ENCODE measurements at regions not wholly inside any gene's neighbourhood (a gene's known extent, or its start where the extent isn't known, plus 50 kb on each side); places are given as distances from the start of the nearest gene placed in this dataset.

GRCh38 chr2:4139731-4140130 lies 436.4 kb downstream of the DCDC2C start:
- no peak for DNase-seq
- Histone ChIP-seq H3K36me3 (no peaks in the 10 kb centered on the region), H3K27ac (no peak overlapping the region), H3K4me3 (ENCODE audit: low read depth, low read length) (no peak overlapping the region), H3K9me3 (ENCODE audit: severe bottlenecking) (no peaks in the 10 kb centered on the region), H3K27me3 (ENCODE audit: insufficient read depth, low read depth, severe bottlenecking) (no peaks in the 10 kb centered on the region)
- TF ChIP-seq CTCF (IDR thresholded peaks at IDR 0.05; ENCODE audit: low read depth, low read length) = no peak

- DNase-seq = peak; percentile 35
These were observed 437.1 kb downstream of the DCDC2C start for GRCh38 chr2:4140281-4140970.

GRCh38 chr2:4144731-4145130 lies 441.4 kb downstream of the DCDC2C start:
- no peak for TF ChIP-seq CTCF (IDR thresholded peaks at IDR 0.05; ENCODE audit: low read depth, low read length)
- H3K27ac ChIP-seq = no peak overlapping the region
- peaks cover 2% of the 10 kb centered on the region for H3K9me3 ChIP-seq (ENCODE audit: severe bottlenecking)
- DNase-seq = no peak
- H3K4me3 ChIP-seq (ENCODE audit: low read depth, low read length) = no peak overlapping the region
- no peaks in the 10 kb centered on the region for H3K36me3 ChIP-seq
- H3K27me3 ChIP-seq (ENCODE audit: insufficient read depth, low read depth, severe bottlenecking) = no peaks in the 10 kb centered on the region

More at GRCh38 chr2:4140281-4140970, 437.1 kb downstream of the DCDC2C start:
- no peaks in the 10 kb centered on the region for H3K27me3 ChIP-seq (ENCODE audit: insufficient read depth, low read depth, severe bottlenecking)
- H3K9me3 ChIP-seq (ENCODE audit: severe bottlenecking) = no peaks in the 10 kb centered on the region
- H3K27ac ChIP-seq = no peak overlapping the region
- no peak overlapping the region for H3K4me3 ChIP-seq (ENCODE audit: low read depth, low read length)
- H3K36me3 ChIP-seq = no peaks in the 10 kb centered on the region
- no peak for TF ChIP-seq CTCF (IDR thresholded peaks at IDR 0.05; ENCODE audit: low read depth, low read length)

- H3K27ac ChIP-seq = no peak overlapping the region
- no peak for DNase-seq
- H3K4me3 ChIP-seq (ENCODE audit: low read depth, low read length) = no peak overlapping the region
- H3K9me3 ChIP-seq (ENCODE audit: severe bottlenecking) = peaks cover 2% of the 10 kb centered on the region
- no peaks in the 10 kb centered on the region for H3K27me3 ChIP-seq (ENCODE audit: insufficient read depth, low read depth, severe bottlenecking)
- no peaks in the 10 kb centered on the region for H3K36me3 ChIP-seq
- TF ChIP-seq CTCF (IDR thresholded peaks at IDR 0.05; ENCODE audit: low read depth, low read length) = no peak
These were observed 448.1 kb downstream of the DCDC2C start for GRCh38 chr2:4151521-4151920.

- peaks cover 2% of the 10 kb centered on the region for H3K9me3 ChIP-seq (ENCODE audit: severe bottlenecking)
- no peaks in the 10 kb centered on the region for H3K36me3 ChIP-seq
- no peak overlapping the region for H3K27ac ChIP-seq
- H3K27me3 ChIP-seq (ENCODE audit: insufficient read depth, low read depth, severe bottlenecking) = no peaks in the 10 kb centered on the region
- no peak overlapping the region for H3K4me3 ChIP-seq (ENCODE audit: low read depth, low read length)
- no peak for DNase-seq
- no peak for TF ChIP-seq CTCF (IDR thresholded peaks at IDR 0.05; ENCODE audit: low read depth, low read length)
These were observed 448.7 kb downstream of the DCDC2C start for GRCh38 chr2:4152051-4152450.

GRCh38 chr2:4168834-4169233 lies 465.5 kb downstream of the DCDC2C start:
- Histone ChIP-seq H3K9me3 (ENCODE audit: severe bottlenecking) (peaks cover 2% of the 10 kb centered on the region), H3K27me3 (ENCODE audit: insufficient read depth, low read depth, severe bottlenecking) (no peaks in the 10 kb centered on the region), H3K4me3 (ENCODE audit: low read depth, low read length) (no peak overlapping the region), H3K27ac (no peak overlapping the region), H3K36me3 (no peaks in the 10 kb centered on the region)
- DNase-seq = no peak
- no peak for TF ChIP-seq CTCF (IDR thresholded peaks at IDR 0.05; ENCODE audit: low read depth, low read length)

Measured in WERI-Rb-1 (cell line).